Neural crest cell (in vitro differentiated cells): ENCODE measurements at regions not wholly inside any gene's neighbourhood (a gene's known extent, or its start where the extent isn't known, plus 50 kb on each side); places are given as distances from the start of the nearest gene placed in this dataset.

Experiments used
- DNase-seq: peaks from one replicate; pipeline ENCODE4 v3.0.0; 2021; ENCODE audit warnings: low read depth, mixed read lengths, low spot score
- H3K27ac Mint-ChIP-seq: one replicate; pipeline ENCODE4 v1.8.0; 2021; ENCODE audit warnings: mild to moderate bottlenecking, mixed read lengths; ENCODE audit not compliant: unreplicated experiment
- H3K27me3 Mint-ChIP-seq: 2 replicates; pipeline ENCODE4 v1.8.0; 2021; ENCODE audit warnings: low read depth, mild to moderate bottlenecking, mixed read lengths
- H3K36me3 Mint-ChIP-seq: 2 replicates; pipeline ENCODE4 v1.8.0; 2021; ENCODE audit warnings: low read depth, mild to moderate bottlenecking, mixed read lengths
- H3K4me1 Mint-ChIP-seq: 2 replicates; pipeline ENCODE4 v1.8.0; 2021; ENCODE audit warnings: mixed read lengths
- H3K4me3 Mint-ChIP-seq: one replicate; pipeline ENCODE4 v1.8.0; 2021; ENCODE audit warnings: mild to moderate bottlenecking, mixed read lengths
- H3K9me3 Mint-ChIP-seq: 2 replicates; pipeline ENCODE4 v1.8.0; 2021; ENCODE audit warnings: mixed read lengths
- CTCF ChIP-seq: fragments of 200-600 bp; sonication (generic); conservative IDR thresholded peaks from 2 replicates; pipeline ENCODE4 v1.5.0; 2021; ENCODE audit warnings: antibody characterized with exemption, mild to moderate bottlenecking

- Mint-ChIP-seq H3K4me1 (peaks cover 30% of the 10 kb centered on the region), H3K36me3 (no peaks in the 10 kb centered on the region), H3K4me3 (no peak overlapping the region), H3K27ac (no peak overlapping the region), H3K27me3 (peaks cover 37% of the 10 kb centered on the region), H3K9me3 (peaks cover 5% of the 10 kb centered on the region)
- TF ChIP-seq CTCF: no peak
- no peak for DNase-seq
Observed at GRCh38 chr6:27159725-27160124, 87.8 kb upstream of the PRSS16 start.

- H3K4me1 Mint-ChIP-seq: peaks cover 30% of the 10 kb centered on the region
- H3K4me3 Mint-ChIP-seq: peak overlapping the region; percentile 8
- peaks cover 37% of the 10 kb centered on the region for H3K27me3 Mint-ChIP-seq
- H3K36me3 Mint-ChIP-seq: no peaks in the 10 kb centered on the region
- no peak for TF ChIP-seq CTCF
- no peak for DNase-seq
- H3K9me3 Mint-ChIP-seq: peaks cover 5% of the 10 kb centered on the region
- H3K27ac Mint-ChIP-seq: peak overlapping the region; percentile 27
Observed at GRCh38 chr6:27161115-27161514, 86.4 kb upstream of the PRSS16 start.

- H3K27ac Mint-ChIP-seq: peak overlapping the region; percentile 27
- peaks cover 26% of the 10 kb centered on the region for H3K4me1 Mint-ChIP-seq
- H3K4me3 Mint-ChIP-seq: peak overlapping the region; percentile 8
- H3K9me3 Mint-ChIP-seq: peaks cover 5% of the 10 kb centered on the region
- H3K36me3 Mint-ChIP-seq: no peaks in the 10 kb centered on the region
- no peak for TF ChIP-seq CTCF
- DNase-seq: no peak
- peaks cover 33% of the 10 kb centered on the region for H3K27me3 Mint-ChIP-seq
Observed at GRCh38 chr6:27161603-27161945, 85.9 kb upstream of the PRSS16 start.

- peak; percentile 87 for TF ChIP-seq CTCF
- Mint-ChIP-seq H3K36me3 (no peaks in the 10 kb centered on the region), H3K4me3 (peak overlapping the region; percentile 34), H3K27ac (no peak overlapping the region), H3K27me3 (peaks cover 28% of the 10 kb centered on the region), H3K9me3 (peaks cover 5% of the 10 kb centered on the region), H3K4me1 (peaks cover 24% of the 10 kb centered on the region)
- no peak for DNase-seq
Observed at GRCh38 chr6:27161946-27162603, 85.4 kb upstream of the PRSS16 start.

GRCh38 chr6:27163834-27164233 is 83.7 kb upstream of the PRSS16 start:
- Mint-ChIP-seq H3K9me3 (no peaks in the 10 kb centered on the region), H3K27me3 (peaks cover 10% of the 10 kb centered on the region)

More at GRCh38 chr6:27163834-27164233, 83.7 kb upstream of the PRSS16 start:
- TF ChIP-seq CTCF: no peak
- DNase-seq: no peak
- no peaks in the 10 kb centered on the region for H3K36me3 Mint-ChIP-seq
- no peak overlapping the region for H3K27ac Mint-ChIP-seq
- no peak overlapping the region for H3K4me3 Mint-ChIP-seq
- peaks cover 11% of the 10 kb centered on the region for H3K4me1 Mint-ChIP-seq
